Cardiac muscle cell (in vitro differentiated cells and primary cell): ENCODE measurements at regions not wholly inside any gene's neighbourhood (a gene's known extent, or its start where the extent isn't known, plus 50 kb on each side); places are given as distances from the start of the nearest gene placed in this dataset.

Source experiments
- DNase-seq, 2 donors: peaks; one replicate each; pipeline versions ENCODE4 v3.0.0 to v3.0.0-alpha.2; 2010 to 2017; ENCODE audit warnings: low read depth in 1 of 2, low spot score in 1 of 2
- H3K27ac ChIP-seq: fragments of 200-600 bp; sonication (generic); 2 replicates; pipeline ENCODE4 v1.5.1; 2016
- H3K27me3 ChIP-seq: fragments of 200-600 bp; sonication (generic); 2 replicates; pipeline ENCODE4 v1.6.0; 2016; ENCODE audit warnings: control low read depth
- H3K36me3 ChIP-seq: fragments of 200-600 bp; sonication (generic); 2 replicates; pipeline ENCODE4 v1.5.1; 2016; ENCODE audit warnings: control low read depth
- H3K4me1 ChIP-seq: fragments of 200-600 bp; sonication (generic); 2 replicates; pipeline ENCODE4 v1.8.1; 2017; ENCODE audit warnings: low read depth, mild to moderate bottlenecking, mixed run types
- H3K4me3 ChIP-seq: fragments of 200-600 bp; sonication (generic); 2 replicates; pipeline ENCODE4 v1.5.1; 2016; ENCODE audit warnings: mild to moderate bottlenecking
- H3K9me3 ChIP-seq: fragments of 200-600 bp; sonication (generic); 2 replicates; pipeline ENCODE4 v1.5.1; 2017; ENCODE audit warnings: low read depth, mild to moderate bottlenecking, control low read depth
- TF ChIP-seq, protein P1 (sequence below): IDR thresholded peaks from 2 replicates; pipeline ENCODE4 v1.5.1; 2012; ENCODE audit warnings: low read depth, mild to moderate bottlenecking, low read length

- Histone ChIP-seq H3K9me3 (no peaks in the 10 kb centered on the region), H3K27ac (no peak overlapping the region), H3K4me1 (no peaks in the 10 kb centered on the region), H3K27me3 (no peaks in the 10 kb centered on the region), H3K4me3 (no peak overlapping the region), H3K36me3 (no peaks in the 10 kb centered on the region)
- TF ChIP-seq, protein P1, sequence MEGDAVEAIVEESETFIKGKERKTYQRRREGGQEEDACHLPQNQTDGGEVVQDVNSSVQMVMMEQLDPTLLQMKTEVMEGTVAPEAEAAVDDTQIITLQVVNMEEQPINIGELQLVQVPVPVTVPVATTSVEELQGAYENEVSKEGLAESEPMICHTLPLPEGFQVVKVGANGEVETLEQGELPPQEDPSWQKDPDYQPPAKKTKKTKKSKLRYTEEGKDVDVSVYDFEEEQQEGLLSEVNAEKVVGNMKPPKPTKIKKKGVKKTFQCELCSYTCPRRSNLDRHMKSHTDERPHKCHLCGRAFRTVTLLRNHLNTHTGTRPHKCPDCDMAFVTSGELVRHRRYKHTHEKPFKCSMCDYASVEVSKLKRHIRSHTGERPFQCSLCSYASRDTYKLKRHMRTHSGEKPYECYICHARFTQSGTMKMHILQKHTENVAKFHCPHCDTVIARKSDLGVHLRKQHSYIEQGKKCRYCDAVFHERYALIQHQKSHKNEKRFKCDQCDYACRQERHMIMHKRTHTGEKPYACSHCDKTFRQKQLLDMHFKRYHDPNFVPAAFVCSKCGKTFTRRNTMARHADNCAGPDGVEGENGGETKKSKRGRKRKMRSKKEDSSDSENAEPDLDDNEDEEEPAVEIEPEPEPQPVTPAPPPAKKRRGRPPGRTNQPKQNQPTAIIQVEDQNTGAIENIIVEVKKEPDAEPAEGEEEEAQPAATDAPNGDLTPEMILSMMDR = no peak
- no peak for DNase-seq
Observed at GRCh38 chr1:199336745-199337640, 690.5 kb upstream of the NR5A2 start.

GRCh38 chr1:199338760-199339159 is 688.8 kb upstream of the NR5A2 start:
- Histone ChIP-seq H3K4me3 (no peak overlapping the region), H3K27ac (no peak overlapping the region)
- no peak for DNase-seq

DNA sequence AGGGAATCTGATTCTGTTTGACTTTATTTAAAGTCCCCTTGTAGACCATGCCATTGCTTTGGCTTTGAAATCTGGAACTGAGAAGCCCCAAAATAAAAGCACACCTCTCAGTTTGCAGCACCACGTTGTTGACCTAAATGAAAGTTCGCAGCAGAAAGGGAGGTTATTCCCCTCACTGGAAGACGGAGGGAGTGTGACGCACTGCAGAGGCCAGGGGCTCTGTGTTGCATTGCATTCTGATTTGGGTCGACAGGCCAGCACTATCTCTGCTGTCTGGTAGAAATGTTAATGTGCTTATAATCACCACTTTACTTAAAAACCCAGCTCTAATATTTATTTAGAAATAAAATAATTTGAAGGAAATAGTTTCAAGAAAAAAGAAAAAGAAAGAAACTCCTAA is 675.2 kb upstream of the NR5A2 start:
- Histone ChIP-seq H3K27ac (no peak overlapping the region), H3K4me1 (no peaks in the 10 kb centered on the region), H3K36me3 (no peaks in the 10 kb centered on the region), H3K27me3 (no peaks in the 10 kb centered on the region), H3K4me3 (no peak overlapping the region), H3K9me3 (peaks cover 3% of the 10 kb centered on the region)
- DNase-seq = peak; percentile 18 to 21
- TF ChIP-seq, protein P1 = no peak

More at GRCh38 chr1:199338760-199339159, 688.8 kb upstream of the NR5A2 start:
- Histone ChIP-seq H3K36me3 (no peaks in the 10 kb centered on the region), H3K4me1 (no peaks in the 10 kb centered on the region), H3K27me3 (no peaks in the 10 kb centered on the region), H3K9me3 (no peaks in the 10 kb centered on the region)
- TF ChIP-seq, protein P1 = no peak

- TF ChIP-seq, protein P1 = no peak
- DNase-seq = no peak
- H3K9me3 ChIP-seq = peaks cover 3% of the 10 kb centered on the region
- no peaks in the 10 kb centered on the region for H3K36me3 ChIP-seq
- H3K27ac ChIP-seq = no peak overlapping the region
- no peaks in the 10 kb centered on the region for H3K27me3 ChIP-seq
- H3K4me1 ChIP-seq = no peaks in the 10 kb centered on the region
- H3K4me3 ChIP-seq = no peak overlapping the region
Observed at GRCh38 chr1:199353906-199354305, 673.6 kb upstream of the NR5A2 start.

DNA sequence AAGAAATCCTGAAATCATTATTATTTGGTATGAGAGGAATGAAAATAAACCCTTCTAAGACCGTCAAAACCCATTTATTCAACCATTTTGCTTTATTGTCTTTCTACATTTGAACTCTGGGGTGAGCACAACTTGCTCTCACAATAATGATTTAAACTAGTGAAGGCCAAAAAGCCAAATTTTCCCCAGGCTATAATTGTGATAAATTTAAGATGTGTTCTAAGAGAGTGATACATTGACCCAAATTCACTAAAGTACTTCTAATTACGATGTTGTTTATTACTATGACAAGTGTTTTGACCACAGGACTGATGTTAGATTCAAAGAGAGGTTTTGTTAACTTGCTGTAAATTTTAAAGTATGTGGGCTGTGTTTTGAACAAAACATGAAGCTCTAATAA is 670.9 kb upstream of the NR5A2 start:
- no peak for DNase-seq
- no peak overlapping the region for H3K27ac ChIP-seq
- TF ChIP-seq, protein P1 = no peak
- no peaks in the 10 kb centered on the region for H3K36me3 ChIP-seq
- no peaks in the 10 kb centered on the region for H3K4me1 ChIP-seq
- H3K9me3 ChIP-seq = peaks cover 3% of the 10 kb centered on the region
- H3K4me3 ChIP-seq = no peak overlapping the region
- no peaks in the 10 kb centered on the region for H3K27me3 ChIP-seq
